ENCODE measurements at regions not wholly inside any gene's neighbourhood (a gene's known extent, or its start where the extent isn't known, plus 50 kb on each side); places are given as distances from the start of the nearest gene placed in this dataset.

- H3K27ac ChIP-seq: no peak overlapping the region
- intact Hi-C loops (cut with DNase I): no loop called here
Observed at GRCh38 chr9:79222483-79222882, 349.3 kb upstream of the TLE4 start.

GRCh38 chr9:79224672-79225433, 346.9 kb upstream of the TLE4 start:
- H3K4me3 ChIP-seq: no peak overlapping the region
- no peak overlapping the region for H3K27ac ChIP-seq
- H3K27me3 ChIP-seq: no peaks in the 10 kb centered on the region
- intact Hi-C loops (cut with DNase I): no loop called here
- no peaks in the 10 kb centered on the region for H3K4me1 ChIP-seq
- H3K9me3 ChIP-seq: no peaks in the 10 kb centered on the region
- TF ChIP-seq CTCF (IDR thresholded peaks at IDR 0.05): no peak
- H3K9ac ChIP-seq (ENCODE audit: low read depth in 2 of 2, low read length in 2 of 2): no peak overlapping the region
- DNase-seq: no peak
- no peaks in the 10 kb centered on the region for H3K36me3 ChIP-seq

More at GRCh38 chr9:79222483-79222882, 349.3 kb upstream of the TLE4 start:
- DNase-seq: no peak
- no peak overlapping the region for H3K9ac ChIP-seq (ENCODE audit: low read depth in 2 of 2, low read length in 2 of 2)
- H3K9me3 ChIP-seq: no peaks in the 10 kb centered on the region
- no peaks in the 10 kb centered on the region for H3K4me1 ChIP-seq
- no peaks in the 10 kb centered on the region for H3K27me3 ChIP-seq
- TF ChIP-seq CTCF (IDR thresholded peaks at IDR 0.05): no peak
- H3K4me3 ChIP-seq: no peak overlapping the region
- no peaks in the 10 kb centered on the region for H3K36me3 ChIP-seq

GRCh38 chr9:79233542-79233941, 338.2 kb upstream of the TLE4 start:
- TF ChIP-seq CTCF (IDR thresholded peaks at IDR 0.05): no peak
- intact Hi-C loops (cut with DNase I): no loop called here
- Histone ChIP-seq H3K9me3 (no peaks in the 10 kb centered on the region), H3K4me3 (no peak overlapping the region), H3K4me1 (no peaks in the 10 kb centered on the region), H3K27me3 (no peaks in the 10 kb centered on the region), H3K27ac (no peak overlapping the region), H3K9ac (ENCODE audit: low read depth in 2 of 2, low read length in 2 of 2) (no peak overlapping the region), H3K36me3 (no peaks in the 10 kb centered on the region)
- DNase-seq: no peak

GRCh38 chr9:79236466-79236865, 335.3 kb upstream of the TLE4 start:
- H3K9ac ChIP-seq (ENCODE audit: low read depth in 2 of 2, low read length in 2 of 2): no peak overlapping the region
- no peak for TF ChIP-seq CTCF (IDR thresholded peaks at IDR 0.05)
- H3K27ac ChIP-seq: no peak overlapping the region
- no peaks in the 10 kb centered on the region for H3K36me3 ChIP-seq
- H3K4me1 ChIP-seq: no peaks in the 10 kb centered on the region
- no peak for DNase-seq
- H3K27me3 ChIP-seq: no peaks in the 10 kb centered on the region
- H3K4me3 ChIP-seq: no peak overlapping the region
- intact Hi-C loops (cut with DNase I): no loop called here
- H3K9me3 ChIP-seq: no peaks in the 10 kb centered on the region

DNA sequence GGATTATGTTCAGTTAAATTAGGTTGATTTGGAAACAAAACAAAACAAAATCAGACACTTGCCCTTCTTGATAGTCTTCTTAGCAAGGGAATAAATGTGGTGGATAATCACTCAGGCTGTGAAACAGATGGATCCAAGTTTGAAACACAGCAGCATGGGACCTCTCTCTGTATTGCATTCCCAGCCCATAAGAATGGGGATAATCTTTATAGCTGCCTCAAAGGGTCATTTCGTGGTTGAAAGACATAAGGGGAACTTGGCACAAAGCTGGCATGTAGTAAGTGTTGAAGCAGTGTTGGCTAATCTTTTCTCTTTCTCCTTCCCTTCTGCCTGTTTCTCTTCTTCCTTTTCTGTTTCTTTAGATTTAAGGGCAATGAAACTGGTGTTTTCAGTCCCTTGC, 333.9 kb upstream of the TLE4 start:
- Histone ChIP-seq H3K9ac (ENCODE audit: low read depth in 2 of 2, low read length in 2 of 2) (no peak overlapping the region), H3K9me3 (no peaks in the 10 kb centered on the region), H3K4me3 (no peak overlapping the region), H3K4me1 (no peaks in the 10 kb centered on the region), H3K27ac (no peak overlapping the region), H3K36me3 (no peaks in the 10 kb centered on the region), H3K27me3 (no peaks in the 10 kb centered on the region)
- DNase-seq: no peak
- intact Hi-C loops (cut with DNase I): no loop called here
- TF ChIP-seq CTCF (IDR thresholded peaks at IDR 0.05): no peak

All from colonic mucosa (tissue), 4 donors.